ENCODE measurements at regions not wholly inside any gene's neighbourhood (a gene's known extent, or its start where the extent isn't known, plus 50 kb on each side); places are given as distances from the start of the nearest gene placed in this dataset.

- TF ChIP-seq ZFP69B (tag by site-specific recombination; IDR thresholded peaks at IDR 0.05) (no peak), ZNF324 (tag by site-specific recombination; IDR thresholded peaks at IDR 0.05) (no peak), GFI1B (tag by site-specific recombination; IDR thresholded peaks at IDR 0.05) (no peak)
- POLR2A ChIA-PET, result no interaction called here
- Histone ChIP-seq H3K9me3 (ENCODE audit: control insufficient read depth, insufficient read depth, low read depth, low read length) (no peaks in the 10 kb centered on the region), H3K36me3 (ENCODE audit: control insufficient read depth in 2 of 2, insufficient read depth in 1 of 2, low read length in 2 of 2) (no peaks in the 10 kb centered on the region), H3K27ac (ENCODE audit: extremely low read depth, low read depth, low read length) (no peak overlapping the region), H3K4me3 (ENCODE audit: low read depth, low read length) (no peak overlapping the region), H3K4me1 (ENCODE audit: control insufficient read depth, insufficient read depth, low read length) (no peaks in the 10 kb centered on the region)
- CTCF ChIA-PET, result no interaction called here
Measured at GRCh38 chr10:64534616-64535015, 1013.4 kb downstream of the REEP3 start.

- ChIA-PET CTCF (no interaction called here), POLR2A (no interaction called here)
- H3K27ac ChIP-seq (ENCODE audit: extremely low read depth, low read depth, low read length), result no peak overlapping the region
- no peaks in the 10 kb centered on the region for H3K4me1 ChIP-seq (ENCODE audit: control insufficient read depth, insufficient read depth, low read length)
- no peaks in the 10 kb centered on the region for H3K9me3 ChIP-seq (ENCODE audit: control insufficient read depth, insufficient read depth, low read depth, low read length)
- no peak overlapping the region for H3K4me3 ChIP-seq (ENCODE audit: low read depth, low read length)
- no peaks in the 10 kb centered on the region for H3K36me3 ChIP-seq (ENCODE audit: control insufficient read depth in 2 of 2, insufficient read depth in 1 of 2, low read length in 2 of 2)
- no peak for TF ChIP-seq MEIS1 (CRISPR knock-in tag; IDR thresholded peaks at IDR 0.05; ENCODE audit: borderline replicate concordance)
Measured at GRCh38 chr10:64535131-64535867, 1014.1 kb downstream of the REEP3 start.

- no peaks in the 10 kb centered on the region for H3K9me3 ChIP-seq (ENCODE audit: control insufficient read depth, insufficient read depth, low read depth, low read length)
- no peak overlapping the region for H3K4me3 ChIP-seq (ENCODE audit: low read depth, low read length)
- CTCF ChIA-PET, result no interaction called here
- no peaks in the 10 kb centered on the region for H3K4me1 ChIP-seq (ENCODE audit: control insufficient read depth, insufficient read depth, low read length)
- no peak overlapping the region for H3K27ac ChIP-seq (ENCODE audit: extremely low read depth, low read depth, low read length)
- TF ChIP-seq ZNF561 (tag by site-specific recombination; IDR thresholded peaks at IDR 0.05; ENCODE audit: borderline replicate concordance), result no peak
- TF ChIP-seq ZNF580 (tag by site-specific recombination; IDR thresholded peaks at IDR 0.05), result no peak
- TF ChIP-seq, protein P1, sequence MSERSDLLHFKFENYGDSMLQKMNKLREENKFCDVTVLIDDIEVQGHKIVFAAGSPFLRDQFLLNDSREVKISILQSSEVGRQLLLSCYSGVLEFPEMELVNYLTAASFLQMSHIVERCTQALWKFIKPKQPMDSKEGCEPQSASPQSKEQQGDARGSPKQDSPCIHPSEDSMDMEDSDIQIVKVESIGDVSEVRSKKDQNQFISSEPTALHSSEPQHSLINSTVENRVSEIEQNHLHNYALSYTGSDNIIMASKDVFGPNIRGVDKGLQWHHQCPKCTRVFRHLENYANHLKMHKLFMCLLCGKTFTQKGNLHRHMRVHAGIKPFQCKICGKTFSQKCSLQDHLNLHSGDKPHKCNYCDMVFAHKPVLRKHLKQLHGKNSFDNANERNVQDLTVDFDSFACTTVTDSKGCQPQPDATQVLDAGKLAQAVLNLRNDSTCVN (tag by site-specific recombination; optimal IDR thresholded peaks at IDR 0.05), result no peak
- no peak for TF ChIP-seq ZNF707 (tag by site-specific recombination; IDR thresholded peaks at IDR 0.05)
- TF ChIP-seq, protein P2, sequence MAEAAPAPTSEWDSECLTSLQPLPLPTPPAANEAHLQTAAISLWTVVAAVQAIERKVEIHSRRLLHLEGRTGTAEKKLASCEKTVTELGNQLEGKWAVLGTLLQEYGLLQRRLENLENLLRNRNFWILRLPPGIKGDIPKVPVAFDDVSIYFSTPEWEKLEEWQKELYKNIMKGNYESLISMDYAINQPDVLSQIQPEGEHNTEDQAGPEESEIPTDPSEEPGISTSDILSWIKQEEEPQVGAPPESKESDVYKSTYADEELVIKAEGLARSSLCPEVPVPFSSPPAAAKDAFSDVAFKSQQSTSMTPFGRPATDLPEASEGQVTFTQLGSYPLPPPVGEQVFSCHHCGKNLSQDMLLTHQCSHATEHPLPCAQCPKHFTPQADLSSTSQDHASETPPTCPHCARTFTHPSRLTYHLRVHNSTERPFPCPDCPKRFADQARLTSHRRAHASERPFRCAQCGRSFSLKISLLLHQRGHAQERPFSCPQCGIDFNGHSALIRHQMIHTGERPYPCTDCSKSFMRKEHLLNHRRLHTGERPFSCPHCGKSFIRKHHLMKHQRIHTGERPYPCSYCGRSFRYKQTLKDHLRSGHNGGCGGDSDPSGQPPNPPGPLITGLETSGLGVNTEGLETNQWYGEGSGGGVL (tag by site-specific recombination; IDR thresholded peaks at IDR 0.05), result no peak
- no peak for TF ChIP-seq ZNF76 (tag by site-specific recombination; IDR thresholded peaks at IDR 0.05; ENCODE audit: borderline replicate concordance, low read depth)
- no peak for TF ChIP-seq SCRT2 (tag by site-specific recombination; IDR thresholded peaks at IDR 0.05)
- no peak for TF ChIP-seq SALL2 (tag by site-specific recombination; IDR thresholded peaks at IDR 0.05; ENCODE audit: borderline replicate concordance)
- no peak for TF ChIP-seq ZNF510 (tag by site-specific recombination; IDR thresholded peaks at IDR 0.05; ENCODE audit: insufficient replicate concordance)
- TF ChIP-seq ZBTB7A (tag by site-specific recombination; IDR thresholded peaks at IDR 0.05; ENCODE audit: low read depth), result no peak
- TF ChIP-seq ZNF292 (tag by site-specific recombination; IDR thresholded peaks at IDR 0.05; ENCODE audit: borderline replicate concordance, low read depth), result no peak
- TF ChIP-seq ZNF10 (tag by site-specific recombination; IDR thresholded peaks at IDR 0.05), result no peak
- TF ChIP-seq ZFP37 (tag by site-specific recombination; IDR thresholded peaks at IDR 0.05), result no peak
- TF ChIP-seq, protein P3, sequence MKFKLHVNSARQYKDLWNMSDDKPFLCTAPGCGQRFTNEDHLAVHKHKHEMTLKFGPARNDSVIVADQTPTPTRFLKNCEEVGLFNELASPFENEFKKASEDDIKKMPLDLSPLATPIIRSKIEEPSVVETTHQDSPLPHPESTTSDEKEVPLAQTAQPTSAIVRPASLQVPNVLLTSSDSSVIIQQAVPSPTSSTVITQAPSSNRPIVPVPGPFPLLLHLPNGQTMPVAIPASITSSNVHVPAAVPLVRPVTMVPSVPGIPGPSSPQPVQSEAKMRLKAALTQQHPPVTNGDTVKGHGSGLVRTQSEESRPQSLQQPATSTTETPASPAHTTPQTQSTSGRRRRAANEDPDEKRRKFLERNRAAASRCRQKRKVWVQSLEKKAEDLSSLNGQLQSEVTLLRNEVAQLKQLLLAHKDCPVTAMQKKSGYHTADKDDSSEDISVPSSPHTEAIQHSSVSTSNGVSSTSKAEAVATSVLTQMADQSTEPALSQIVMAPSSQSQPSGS (tag by site-specific recombination; IDR thresholded peaks at IDR 0.05; ENCODE audit: low read depth), result no peak
- no peak for TF ChIP-seq HOXC10 (CRISPR knock-in tag; IDR thresholded peaks at IDR 0.05)
- TF ChIP-seq, protein P4, sequence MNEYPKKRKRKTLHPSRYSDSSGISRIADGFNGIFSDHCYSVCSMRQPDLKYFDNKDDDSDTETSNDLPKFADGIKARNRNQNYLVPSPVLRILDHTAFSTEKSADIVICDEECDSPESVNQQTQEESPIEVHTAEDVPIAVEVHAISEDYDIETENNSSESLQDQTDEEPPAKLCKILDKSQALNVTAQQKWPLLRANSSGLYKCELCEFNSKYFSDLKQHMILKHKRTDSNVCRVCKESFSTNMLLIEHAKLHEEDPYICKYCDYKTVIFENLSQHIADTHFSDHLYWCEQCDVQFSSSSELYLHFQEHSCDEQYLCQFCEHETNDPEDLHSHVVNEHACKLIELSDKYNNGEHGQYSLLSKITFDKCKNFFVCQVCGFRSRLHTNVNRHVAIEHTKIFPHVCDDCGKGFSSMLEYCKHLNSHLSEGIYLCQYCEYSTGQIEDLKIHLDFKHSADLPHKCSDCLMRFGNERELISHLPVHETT (tag by site-specific recombination; IDR thresholded peaks at IDR 0.05), result no peak
- TF ChIP-seq ZNF585B (tag by site-specific recombination; IDR thresholded peaks at IDR 0.05), result no peak
- TF ChIP-seq KLF17 (tag by site-specific recombination; IDR thresholded peaks at IDR 0.05), result no peak
- H3K36me3 ChIP-seq (ENCODE audit: control insufficient read depth in 2 of 2, insufficient read depth in 1 of 2, low read length in 2 of 2), result no peaks in the 10 kb centered on the region
- POLR2A ChIA-PET, result no interaction called here
Measured at GRCh38 chr10:64537112-64537511, 1015.9 kb downstream of the REEP3 start.
